ENCODE measurements at regions not wholly inside any gene's neighbourhood (a gene's known extent, or its start where the extent isn't known, plus 50 kb on each side); places are given as distances from the start of the nearest gene placed in this dataset.

DNA sequence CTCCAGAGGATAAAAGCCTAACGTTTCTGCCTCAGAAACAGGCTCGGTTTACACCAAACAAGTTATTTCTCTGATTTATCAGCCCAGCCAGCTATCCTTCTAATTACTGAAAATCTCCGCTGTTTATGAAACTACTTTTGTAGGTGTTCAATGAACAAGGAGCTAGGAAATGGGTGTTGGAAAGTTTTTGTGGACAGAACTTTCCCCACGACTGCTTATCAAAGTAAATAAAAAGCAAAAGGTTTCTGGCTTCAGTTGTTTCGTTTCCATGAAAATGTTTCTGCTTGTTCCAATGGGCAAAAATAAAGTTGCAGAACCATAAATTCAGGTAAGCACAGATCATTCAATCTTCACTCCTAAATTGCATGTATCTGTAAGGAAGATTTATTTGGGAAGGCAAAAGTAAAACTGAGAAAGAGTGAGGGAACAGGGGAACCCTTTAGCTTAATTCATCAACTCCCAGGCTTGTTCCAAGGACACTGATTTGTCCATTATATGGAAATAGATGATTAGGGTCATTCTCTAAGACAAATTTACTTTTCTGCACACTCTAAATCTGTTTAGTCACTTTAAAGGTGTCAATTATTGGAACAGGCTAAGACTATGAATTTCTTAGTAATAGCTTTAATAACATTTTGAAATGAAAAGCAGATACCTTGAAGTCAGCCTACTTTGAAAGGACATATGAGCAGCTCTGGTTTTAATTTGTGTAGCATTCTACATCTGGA, 175.9 kb upstream of the CDKN3 start:
- H3K9me3 ChIP-seq (ENCODE audit: control insufficient read depth, insufficient read depth, low read depth, low read length), result no peaks in the 10 kb centered on the region
- H3K4me2 ChIP-seq (ENCODE audit: extremely low read depth, insufficient read depth, low read length), result peak overlapping the region; percentile 90
- H3K27me3 ChIP-seq (ENCODE audit: control insufficient read depth, insufficient read depth, low read length), result no peaks in the 10 kb centered on the region
- H3K4me1 ChIP-seq (ENCODE audit: control insufficient read depth, extremely low read depth, insufficient read depth, low read length), result no peaks in the 10 kb centered on the region
- H2AFZ ChIP-seq (ENCODE audit: low read length), result no peak overlapping the region
- H3K36me3 ChIP-seq (ENCODE audit: control insufficient read depth, insufficient read depth, low read length), result no peaks in the 10 kb centered on the region
- no peak overlapping the region for H3K9ac ChIP-seq (ENCODE audit: insufficient read depth, low read length)
- H3K4me3 ChIP-seq (replicated peaks in 1 of 4; ENCODE audit: control extremely low read depth in 1 of 4, insufficient read depth in 1 of 4, low read depth in 3 of 4, low read length in 4 of 4), result peak overlapping the region in 2 of 4 experiments; percentile 43 to 64
- H3K79me2 ChIP-seq (ENCODE audit: control insufficient read depth, insufficient read depth, low read length), result no peaks in the 10 kb centered on the region
- TF ChIP-seq EZH2 (IDR thresholded peaks at IDR 0.05; ENCODE audit: low read length, missing control alignments), result no peak
- H4K20me1 ChIP-seq (ENCODE audit: control insufficient read depth, extremely low read depth, insufficient read depth, low read length), result no peaks in the 10 kb centered on the region
- H3K27ac ChIP-seq (ENCODE audit: insufficient read depth, low read length), result no peak overlapping the region
- DNase-seq (ENCODE audit: low read depth in 2 of 2), result no peak

DNA sequence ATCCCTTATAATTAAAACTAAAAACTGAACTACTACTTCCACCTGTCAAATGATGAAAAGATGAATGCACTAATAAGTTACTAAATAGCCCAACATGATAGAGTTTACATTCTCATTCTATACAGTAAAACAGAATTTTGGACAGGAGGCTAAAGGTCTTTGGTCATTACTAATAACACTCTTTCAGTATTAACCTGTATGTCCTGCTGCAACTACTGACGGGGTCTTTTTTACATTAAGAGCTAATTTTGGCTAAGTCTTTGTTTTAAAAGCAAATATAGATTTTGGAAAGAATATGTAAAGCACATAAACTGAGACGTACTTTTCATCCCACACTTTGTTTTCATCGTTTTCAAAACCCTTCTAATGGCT, 175.4 kb upstream of the CDKN3 start:
- TF ChIP-seq EZH2 (IDR thresholded peaks at IDR 0.05; ENCODE audit: low read length, missing control alignments) (no peak), CTCF (conservative IDR thresholded peaks at IDR 0.05 in 1 of 2, IDR thresholded peaks at IDR 0.05 in 1 of 2; ENCODE audit: low read depth in 1 of 2, low read length in 2 of 2) (no peak)
- Histone ChIP-seq H3K9me3 (ENCODE audit: control insufficient read depth, insufficient read depth, low read depth, low read length) (no peaks in the 10 kb centered on the region), H3K4me1 (ENCODE audit: control insufficient read depth, extremely low read depth, insufficient read depth, low read length) (no peaks in the 10 kb centered on the region), H3K4me2 (ENCODE audit: extremely low read depth, insufficient read depth, low read length) (no peak overlapping the region), H3K4me3 (replicated peaks in 1 of 4; ENCODE audit: control extremely low read depth in 1 of 4, insufficient read depth in 1 of 4, low read depth in 3 of 4, low read length in 4 of 4) (no peak overlapping the region), H3K27me3 (ENCODE audit: control insufficient read depth, insufficient read depth, low read length) (no peaks in the 10 kb centered on the region), H2AFZ (ENCODE audit: low read length) (no peak overlapping the region), H3K27ac (ENCODE audit: insufficient read depth, low read length) (no peak overlapping the region), H3K9ac (ENCODE audit: insufficient read depth, low read length) (no peak overlapping the region), H3K36me3 (ENCODE audit: control insufficient read depth, insufficient read depth, low read length) (no peaks in the 10 kb centered on the region), H3K79me2 (ENCODE audit: control insufficient read depth, insufficient read depth, low read length) (no peaks in the 10 kb centered on the region), H4K20me1 (ENCODE audit: control insufficient read depth, extremely low read depth, insufficient read depth, low read length) (no peaks in the 10 kb centered on the region)
- no peak for DNase-seq (ENCODE audit: low read depth in 2 of 2)

DNA sequence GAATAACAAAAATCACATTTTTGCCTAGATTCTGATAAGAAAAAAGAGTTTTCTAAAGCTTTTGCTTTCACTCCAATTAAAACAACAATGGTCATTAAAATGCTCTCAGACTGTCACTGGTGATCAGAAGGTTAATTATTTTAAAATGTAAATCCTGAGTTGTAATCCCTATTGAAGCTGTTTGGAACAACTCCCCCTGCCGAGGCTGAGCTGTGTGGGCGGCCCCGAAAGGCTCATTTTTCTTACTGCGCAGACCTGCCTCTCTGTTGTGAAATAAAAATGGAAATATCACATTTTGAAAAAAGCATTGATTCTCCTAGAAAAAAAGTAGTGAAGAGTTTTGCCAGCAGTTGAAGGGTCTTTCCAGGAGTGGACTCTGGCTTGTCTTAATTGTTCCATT, 174.8 kb upstream of the CDKN3 start:
- H3K9ac ChIP-seq (ENCODE audit: insufficient read depth, low read length), result no peak overlapping the region
- H3K4me3 ChIP-seq (replicated peaks in 1 of 4; ENCODE audit: control extremely low read depth in 1 of 4, insufficient read depth in 1 of 4, low read depth in 3 of 4, low read length in 4 of 4), result no peak overlapping the region
- H4K20me1 ChIP-seq (ENCODE audit: control insufficient read depth, extremely low read depth, insufficient read depth, low read length), result no peaks in the 10 kb centered on the region
- DNase-seq (ENCODE audit: low read depth in 2 of 2), result no peak
- TF ChIP-seq CTCF (conservative IDR thresholded peaks at IDR 0.05 in 1 of 2, IDR thresholded peaks at IDR 0.05 in 1 of 2; ENCODE audit: low read depth in 1 of 2, low read length in 2 of 2) (no peak), EZH2 (IDR thresholded peaks at IDR 0.05; ENCODE audit: low read length, missing control alignments) (no peak)
- no peak overlapping the region for H3K27ac ChIP-seq (ENCODE audit: insufficient read depth, low read length)
- H3K36me3 ChIP-seq (ENCODE audit: control insufficient read depth, insufficient read depth, low read length), result no peaks in the 10 kb centered on the region
- no peaks in the 10 kb centered on the region for H3K4me1 ChIP-seq (ENCODE audit: control insufficient read depth, extremely low read depth, insufficient read depth, low read length)
- no peak overlapping the region for H2AFZ ChIP-seq (ENCODE audit: low read length)
- H3K27me3 ChIP-seq (ENCODE audit: control insufficient read depth, insufficient read depth, low read length), result no peaks in the 10 kb centered on the region
- H3K4me2 ChIP-seq (ENCODE audit: extremely low read depth, insufficient read depth, low read length), result no peak overlapping the region
- H3K79me2 ChIP-seq (ENCODE audit: control insufficient read depth, insufficient read depth, low read length), result no peaks in the 10 kb centered on the region
- H3K9me3 ChIP-seq (ENCODE audit: control insufficient read depth, insufficient read depth, low read depth, low read length), result no peaks in the 10 kb centered on the region
